Prostate gland (tissue), 2 donors: ENCODE measurements at regions not wholly inside any gene's neighbourhood (a gene's known extent, or its start where the extent isn't known, plus 50 kb on each side); places are given as distances from the start of the nearest gene placed in this dataset.

ENCODE experiments used
- POLR2A ChIP-seq: fragments of 450-650 bp; IDR thresholded peaks from one replicate; pipeline ENCODE4 v1.6.1; 2016; ENCODE audit warnings: antibody characterized with exemption, mild to moderate bottlenecking
- POLR2AphosphoS5 ChIP-seq: sonication (generic); formaldehyde crosslinking; IDR thresholded peaks from one replicate; pipeline ENCODE4 v1.6.1; 2017; ENCODE audit warnings: antibody characterized with exemption
- TF ChIP-seq, protein P1 (sequence below), 4 experiments: fragments of 200-600 bp in 2 of 4; fragments of 450-650 bp in 2 of 4; sonication (generic) in 2 of 4; IDR thresholded peaks; 1 replicate in 3 of 4; 2 replicates in 1 of 4; pipeline ENCODE4 v1.5.1; 2016 to 2019; ENCODE audit warnings: antibody characterized with exemption in 4 of 4, mild to moderate bottlenecking in 2 of 4, moderate library complexity in 2 of 4

DNA sequence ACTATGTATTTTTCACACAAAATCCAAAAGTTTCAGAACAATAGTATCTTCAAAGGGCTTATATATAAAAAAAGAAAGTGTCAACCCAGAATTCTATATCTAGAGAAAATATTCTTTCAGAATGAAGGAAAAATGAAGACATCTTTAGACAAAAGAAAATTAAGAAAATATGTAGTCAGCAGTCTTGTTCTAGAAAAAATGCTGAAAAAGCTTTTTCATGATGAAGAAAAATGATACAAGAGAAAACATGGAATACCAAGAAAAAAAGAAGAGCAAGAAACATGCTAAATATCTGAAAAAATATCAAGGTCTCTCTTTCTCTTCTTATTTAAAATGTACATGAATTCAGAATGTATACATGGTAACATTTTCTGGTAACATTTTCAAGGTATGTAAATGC lies 816.8 kb upstream of the FAT3 start:
- TF ChIP-seq, protein P1, sequence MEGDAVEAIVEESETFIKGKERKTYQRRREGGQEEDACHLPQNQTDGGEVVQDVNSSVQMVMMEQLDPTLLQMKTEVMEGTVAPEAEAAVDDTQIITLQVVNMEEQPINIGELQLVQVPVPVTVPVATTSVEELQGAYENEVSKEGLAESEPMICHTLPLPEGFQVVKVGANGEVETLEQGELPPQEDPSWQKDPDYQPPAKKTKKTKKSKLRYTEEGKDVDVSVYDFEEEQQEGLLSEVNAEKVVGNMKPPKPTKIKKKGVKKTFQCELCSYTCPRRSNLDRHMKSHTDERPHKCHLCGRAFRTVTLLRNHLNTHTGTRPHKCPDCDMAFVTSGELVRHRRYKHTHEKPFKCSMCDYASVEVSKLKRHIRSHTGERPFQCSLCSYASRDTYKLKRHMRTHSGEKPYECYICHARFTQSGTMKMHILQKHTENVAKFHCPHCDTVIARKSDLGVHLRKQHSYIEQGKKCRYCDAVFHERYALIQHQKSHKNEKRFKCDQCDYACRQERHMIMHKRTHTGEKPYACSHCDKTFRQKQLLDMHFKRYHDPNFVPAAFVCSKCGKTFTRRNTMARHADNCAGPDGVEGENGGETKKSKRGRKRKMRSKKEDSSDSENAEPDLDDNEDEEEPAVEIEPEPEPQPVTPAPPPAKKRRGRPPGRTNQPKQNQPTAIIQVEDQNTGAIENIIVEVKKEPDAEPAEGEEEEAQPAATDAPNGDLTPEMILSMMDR (IDR thresholded peaks at IDR 0.05) = no peak
- TF ChIP-seq POLR2AphosphoS5 = no peak
- TF ChIP-seq POLR2A = no peak
